Left ventricle myocardium inferior (tissue), 1 donor: ENCODE measurements at regions not wholly inside any gene's neighbourhood (a gene's known extent, or its start where the extent isn't known, plus 50 kb on each side); places are given as distances from the start of the nearest gene placed in this dataset.

ENCODE experiments used
- DNase-seq: peaks from one replicate; pipeline ENCODE4 v3.0.0-alpha.2; 2020
- H3K27ac ChIP-seq: fragments of 200-600 bp; replicated peaks from 2 replicates; pipeline ENCODE4 v1.8.0; 2021
- H3K27me3 ChIP-seq: fragments of 200-600 bp; 2 replicates; pipeline ENCODE4 v1.8.0; 2021; ENCODE audit warnings: low read depth
- H3K36me3 ChIP-seq: fragments of 200-600 bp; 2 replicates; pipeline ENCODE4 v1.8.0; 2021
- H3K4me1 ChIP-seq: fragments of 200-600 bp; 2 replicates; pipeline ENCODE4 v1.8.0; 2021
- H3K4me3 ChIP-seq: fragments of 200-600 bp; 2 replicates; pipeline ENCODE4 v1.8.0; 2021; ENCODE audit warnings: mild to moderate bottlenecking, moderate library complexity
- H3K9me3 ChIP-seq: fragments of 200-600 bp; replicated peaks from 2 replicates; pipeline ENCODE4 v1.8.0; 2021
- intact Hi-C: fragments of 100-400 bp; cut with micrococcal nuclease; formaldehyde crosslinking; loops from one replicate; pipeline ENCODE4 v1.11.0; 2022
- TF ChIP-seq, protein P1 (sequence below): fragments of 200-600 bp; IDR thresholded peaks from 2 replicates; pipeline ENCODE4 v1.8.0; 2021; ENCODE audit warnings: antibody characterized with exemption, mild to moderate bottlenecking, borderline replicate concordance
- donor health status: DM: no; HTN: yes; CAD: no; lungs with severe emphysema.

DNA sequence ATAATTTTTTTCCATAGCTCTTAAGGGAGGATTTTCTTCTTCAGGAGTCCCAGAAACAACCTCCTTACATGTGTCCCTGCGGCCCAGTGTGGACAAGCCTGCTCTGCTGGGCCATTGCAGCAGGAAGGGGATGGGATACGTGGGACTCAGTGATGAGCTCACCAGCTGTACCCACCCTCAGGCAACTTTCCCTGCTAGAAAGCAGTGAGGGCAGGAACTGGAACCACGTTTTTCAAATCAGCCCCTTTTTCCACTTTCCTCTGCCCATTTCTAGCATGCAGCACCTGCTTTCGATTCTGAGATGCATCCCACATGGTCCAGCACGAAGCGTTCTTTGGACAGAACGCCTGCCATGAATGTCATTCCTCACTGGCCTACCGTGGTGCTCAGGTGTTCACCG, 232.7 kb downstream of the KLF6 start:
- no peak for DNase-seq
- intact Hi-C loops: no loop called here
- TF ChIP-seq, protein P1, sequence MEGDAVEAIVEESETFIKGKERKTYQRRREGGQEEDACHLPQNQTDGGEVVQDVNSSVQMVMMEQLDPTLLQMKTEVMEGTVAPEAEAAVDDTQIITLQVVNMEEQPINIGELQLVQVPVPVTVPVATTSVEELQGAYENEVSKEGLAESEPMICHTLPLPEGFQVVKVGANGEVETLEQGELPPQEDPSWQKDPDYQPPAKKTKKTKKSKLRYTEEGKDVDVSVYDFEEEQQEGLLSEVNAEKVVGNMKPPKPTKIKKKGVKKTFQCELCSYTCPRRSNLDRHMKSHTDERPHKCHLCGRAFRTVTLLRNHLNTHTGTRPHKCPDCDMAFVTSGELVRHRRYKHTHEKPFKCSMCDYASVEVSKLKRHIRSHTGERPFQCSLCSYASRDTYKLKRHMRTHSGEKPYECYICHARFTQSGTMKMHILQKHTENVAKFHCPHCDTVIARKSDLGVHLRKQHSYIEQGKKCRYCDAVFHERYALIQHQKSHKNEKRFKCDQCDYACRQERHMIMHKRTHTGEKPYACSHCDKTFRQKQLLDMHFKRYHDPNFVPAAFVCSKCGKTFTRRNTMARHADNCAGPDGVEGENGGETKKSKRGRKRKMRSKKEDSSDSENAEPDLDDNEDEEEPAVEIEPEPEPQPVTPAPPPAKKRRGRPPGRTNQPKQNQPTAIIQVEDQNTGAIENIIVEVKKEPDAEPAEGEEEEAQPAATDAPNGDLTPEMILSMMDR: no peak
- no peak overlapping the region for H3K27ac ChIP-seq
- H3K9me3 ChIP-seq: no peaks in the 10 kb centered on the region
- no peaks in the 10 kb centered on the region for H3K4me1 ChIP-seq
- no peaks in the 10 kb centered on the region for H3K36me3 ChIP-seq
- no peaks in the 10 kb centered on the region for H3K27me3 ChIP-seq
- H3K4me3 ChIP-seq: no peak overlapping the region

DNA sequence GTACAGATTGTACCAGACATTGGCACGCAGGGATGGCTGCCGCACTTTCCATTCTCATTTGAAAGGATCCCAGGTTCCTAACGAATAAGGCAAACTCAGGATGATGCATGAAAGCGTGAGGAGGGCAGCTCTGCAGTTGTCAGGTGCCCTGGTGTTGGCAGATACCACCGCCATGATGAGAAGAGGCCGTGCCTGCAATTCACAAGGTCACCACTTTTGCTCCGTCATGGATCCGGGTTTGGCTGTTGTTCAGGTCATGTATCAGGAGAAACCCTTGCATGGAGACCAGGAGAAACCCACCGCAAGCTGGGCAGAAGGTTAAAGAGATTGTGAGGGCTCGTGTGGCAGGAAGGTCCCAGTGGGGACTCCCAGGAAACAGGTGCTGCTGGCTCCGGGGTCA, 233.2 kb downstream of the KLF6 start:
- intact Hi-C loops: no loop called here
- no peak overlapping the region for H3K27ac ChIP-seq
- TF ChIP-seq, protein P1: no peak
- H3K9me3 ChIP-seq: peaks cover 2% of the 10 kb centered on the region
- DNase-seq: no peak
- H3K27me3 ChIP-seq: no peaks in the 10 kb centered on the region
- H3K36me3 ChIP-seq: no peaks in the 10 kb centered on the region
- no peaks in the 10 kb centered on the region for H3K4me1 ChIP-seq
- no peak overlapping the region for H3K4me3 ChIP-seq

DNA sequence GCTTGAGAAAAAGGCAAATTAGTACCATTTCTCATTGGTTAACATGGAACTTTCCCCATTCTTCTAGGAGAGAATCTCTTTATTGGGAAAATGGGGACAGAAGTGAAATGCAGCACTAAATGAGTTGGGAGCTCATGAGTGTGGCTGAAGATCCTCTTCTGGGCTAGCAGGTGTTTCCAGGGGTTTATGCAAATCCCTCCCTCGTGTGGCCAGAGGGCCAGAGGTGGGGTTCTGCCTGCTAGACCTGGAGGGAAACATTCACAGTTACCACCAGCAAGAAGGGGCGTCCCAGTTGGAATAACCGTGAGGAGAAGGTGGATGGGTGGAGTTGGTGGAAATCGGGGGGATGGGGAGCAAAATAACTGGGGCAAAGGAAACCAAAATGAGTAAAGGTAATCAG, 235.9 kb downstream of the KLF6 start:
- no peak for DNase-seq
- peaks cover 9% of the 10 kb centered on the region for H3K9me3 ChIP-seq
- H3K4me3 ChIP-seq: no peak overlapping the region
- intact Hi-C loops: no loop called here
- H3K27me3 ChIP-seq: no peaks in the 10 kb centered on the region
- H3K27ac ChIP-seq: no peak overlapping the region
- H3K4me1 ChIP-seq: no peaks in the 10 kb centered on the region
- TF ChIP-seq, protein P1: no peak
- H3K36me3 ChIP-seq: no peaks in the 10 kb centered on the region

DNA sequence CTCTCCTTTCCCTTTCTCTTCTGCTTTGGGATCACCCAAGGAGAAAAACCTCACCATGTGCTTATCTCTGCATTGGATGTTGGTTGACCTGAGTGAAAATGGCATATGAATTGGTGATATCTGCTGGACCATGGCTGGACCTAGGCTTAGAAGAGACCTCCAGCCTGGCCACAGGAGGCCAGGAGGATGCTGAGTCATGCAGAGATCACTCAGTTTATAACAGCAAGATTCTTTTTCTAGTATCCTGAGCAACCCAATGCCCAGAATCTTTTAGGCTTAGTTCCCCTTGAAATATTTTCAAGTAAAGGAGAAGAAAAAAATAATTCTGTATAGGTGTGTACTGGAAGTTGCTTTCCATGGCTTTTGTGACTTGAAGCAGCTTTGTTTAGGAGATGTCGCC, 236.3 kb downstream of the KLF6 start:
- intact Hi-C loops: no loop called here
- Histone ChIP-seq H3K36me3 (no peaks in the 10 kb centered on the region), H3K9me3 (peaks cover 9% of the 10 kb centered on the region), H3K4me1 (no peaks in the 10 kb centered on the region), H3K27me3 (no peaks in the 10 kb centered on the region), H3K4me3 (no peak overlapping the region), H3K27ac (peak overlapping the region; percentile 23)
- DNase-seq: no peak
- TF ChIP-seq, protein P1: no peak

DNA sequence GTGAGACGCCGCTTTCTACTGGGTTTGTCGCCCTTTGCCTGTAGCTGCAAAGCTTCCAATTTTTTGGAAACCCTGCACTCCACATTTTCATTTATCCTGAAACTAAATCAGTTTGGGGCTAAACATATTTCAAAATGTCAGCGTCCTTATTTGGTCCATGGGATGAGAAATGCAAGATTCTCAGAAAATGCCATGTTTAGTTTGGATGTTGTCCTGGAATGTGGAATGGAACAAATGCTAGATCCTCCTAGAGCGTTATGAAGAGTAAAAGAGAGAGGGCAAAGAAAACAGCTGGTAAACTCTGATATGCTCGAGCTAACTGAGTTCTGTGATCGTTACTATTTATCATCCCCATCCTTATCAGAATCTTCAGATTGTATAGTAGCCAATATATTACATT, 236.9 kb downstream of the KLF6 start:
- Histone ChIP-seq H3K27ac (no peak overlapping the region), H3K4me1 (no peaks in the 10 kb centered on the region)

More for the DNA sequence above, 236.9 kb downstream of the KLF6 start:
- no peak overlapping the region for H3K4me3 ChIP-seq
- no peak for DNase-seq
- intact Hi-C loops: no loop called here
- TF ChIP-seq, protein P1: no peak
- no peaks in the 10 kb centered on the region for H3K27me3 ChIP-seq
- H3K9me3 ChIP-seq: peaks cover 9% of the 10 kb centered on the region
- no peaks in the 10 kb centered on the region for H3K36me3 ChIP-seq
